ENCODE measurements at regions not wholly inside any gene's neighbourhood (a gene's known extent, or its start where the extent isn't known, plus 50 kb on each side); places are given as distances from the start of the nearest gene placed in this dataset.

DNA sequence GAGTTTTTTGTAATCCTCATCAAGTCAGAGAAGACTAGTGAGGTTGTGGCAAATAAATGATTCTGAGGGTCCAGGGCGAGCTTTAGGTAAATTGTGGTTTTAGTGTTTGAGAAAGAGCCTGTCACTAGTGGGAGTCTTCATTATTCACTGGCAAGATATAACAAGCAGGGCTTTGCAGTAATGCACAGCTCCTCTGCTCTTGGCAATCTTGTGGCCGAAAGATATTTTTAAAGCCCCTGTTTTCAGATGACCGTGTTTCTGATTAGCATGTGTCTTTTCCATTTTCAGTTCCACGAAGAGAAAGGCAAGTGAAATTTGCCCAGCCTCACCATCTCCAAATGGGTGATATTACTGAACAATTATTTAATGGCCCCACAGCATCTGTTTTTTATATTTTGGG, 154.0 kb upstream of the BCL6 start:
- DNase-seq (ENCODE audit: low read depth in 1 of 2, low spot score in 1 of 2), result no peak

DNA sequence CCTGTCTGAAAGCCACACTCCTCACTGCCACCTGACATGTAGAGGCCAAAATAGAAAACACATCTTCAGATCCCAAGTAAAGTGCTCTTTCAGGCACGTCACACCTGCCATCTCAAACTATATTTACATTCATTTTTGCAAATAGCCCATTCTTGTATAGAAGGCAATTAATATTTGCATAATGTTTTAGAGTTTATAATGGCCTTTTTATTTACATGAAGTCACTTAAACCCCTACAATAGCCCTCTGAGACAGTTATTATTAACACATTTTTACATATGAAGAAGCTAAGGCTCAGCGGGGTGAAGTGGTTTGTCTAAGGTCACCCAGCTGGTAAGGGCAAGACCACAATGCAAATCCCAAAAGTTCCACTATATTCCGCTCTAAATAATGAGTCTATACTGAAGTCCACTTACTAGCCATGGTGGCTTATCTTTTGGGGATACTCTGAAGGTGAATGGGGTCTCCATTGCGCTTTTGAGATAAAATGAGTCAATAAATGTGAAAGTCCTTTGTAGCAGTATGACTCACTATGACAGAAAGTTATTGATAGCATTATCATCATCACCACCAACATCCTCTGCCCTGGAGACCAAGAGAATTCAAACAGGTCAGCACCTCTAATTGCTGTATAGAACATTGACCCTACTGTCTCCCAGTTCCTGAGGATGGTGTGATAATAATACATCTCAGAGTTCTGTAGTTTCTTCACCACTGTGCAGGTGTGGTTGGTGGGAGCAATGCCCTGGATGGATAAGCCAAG, 155.9 kb upstream of the BCL6 start:
- DNase-seq (ENCODE audit: low read depth in 1 of 2, low spot score in 1 of 2), result no peak

DNA sequence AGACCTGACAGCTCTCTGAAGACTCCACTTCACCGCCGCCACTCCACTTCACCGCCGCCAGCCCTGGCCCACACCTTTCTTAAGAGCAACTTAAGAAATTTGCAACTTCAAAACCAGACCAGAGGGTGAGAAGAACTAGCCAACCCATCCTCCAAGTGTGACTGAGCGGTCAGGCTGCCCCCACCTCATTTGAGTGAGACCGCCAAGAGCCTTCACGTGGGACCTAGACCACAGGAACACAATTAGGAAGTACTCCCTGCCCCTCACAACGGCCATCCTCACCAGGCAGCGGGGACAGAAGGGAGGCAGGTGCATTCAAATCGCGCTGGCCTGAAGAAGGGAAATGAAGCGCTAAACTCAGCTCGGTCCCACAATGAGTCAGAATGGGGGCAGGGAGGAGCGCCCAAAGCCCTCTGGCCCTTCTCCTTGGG, 156.8 kb upstream of the BCL6 start:
- no peak for DNase-seq (ENCODE audit: low read depth in 1 of 2, low spot score in 1 of 2)

DNA sequence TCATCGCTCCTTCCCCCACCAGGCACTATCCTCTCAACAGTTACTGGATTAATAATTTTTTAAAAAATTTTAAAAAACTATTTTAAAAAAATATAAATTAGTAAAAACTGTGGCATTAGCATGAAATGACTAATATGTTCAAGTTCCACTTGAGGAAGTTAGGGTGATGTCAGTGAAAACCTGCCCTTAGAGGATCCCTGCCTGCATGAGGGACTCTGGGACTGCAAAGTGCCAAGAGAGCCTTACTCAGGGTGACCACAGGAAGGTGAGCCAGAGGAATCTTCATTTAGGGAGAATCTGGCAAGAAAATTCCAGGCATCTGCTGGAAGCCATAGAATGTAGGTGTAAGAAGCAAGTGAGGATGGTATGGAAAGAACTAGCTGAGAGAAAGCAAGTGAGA, 157.7 kb upstream of the BCL6 start:
- DNase-seq (ENCODE audit: low read depth in 1 of 2, low spot score in 1 of 2), result no peak

DNA sequence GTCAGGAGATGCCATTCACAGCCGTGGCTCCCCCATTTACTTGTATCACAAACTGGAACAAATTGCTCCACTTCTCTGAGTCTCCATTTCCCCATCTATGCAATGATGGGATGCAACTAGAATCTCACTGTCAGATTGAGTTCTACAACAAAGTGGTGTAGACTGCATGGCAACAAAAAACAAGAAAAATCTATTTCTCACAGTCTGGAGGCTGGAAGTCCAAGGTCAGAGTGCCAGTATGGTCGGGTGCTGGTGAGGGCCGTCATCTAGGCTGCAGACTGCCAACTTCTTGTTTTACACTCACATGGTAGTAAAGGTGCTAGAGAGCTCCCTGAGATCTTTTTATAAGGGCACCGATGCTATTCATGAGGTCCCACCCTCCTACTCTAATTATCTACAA, 158.4 kb upstream of the BCL6 start:
- no peak for DNase-seq (ENCODE audit: low read depth in 1 of 2, low spot score in 1 of 2)

DNA sequence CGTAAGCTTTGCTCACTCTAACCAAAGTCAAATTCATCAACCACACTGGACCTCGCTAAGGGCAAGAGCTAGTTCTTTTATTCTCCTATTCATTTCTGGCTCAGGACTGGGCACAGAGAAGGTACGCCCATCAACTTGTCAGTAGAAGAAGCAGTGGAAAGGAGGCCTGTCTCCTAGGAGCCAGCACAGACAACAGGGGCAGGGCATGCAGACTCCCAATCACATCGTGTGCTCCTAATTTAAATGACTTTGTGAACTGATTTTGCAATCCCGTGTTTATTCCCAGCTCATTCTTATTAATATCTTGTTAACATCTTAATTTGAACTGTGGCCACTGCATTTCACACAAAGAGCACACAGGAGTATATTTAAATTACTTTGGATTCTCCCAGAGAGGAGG, 161.1 kb upstream of the BCL6 start:
- DNase-seq (ENCODE audit: low read depth in 1 of 2, low spot score in 1 of 2), result no peak

DNA sequence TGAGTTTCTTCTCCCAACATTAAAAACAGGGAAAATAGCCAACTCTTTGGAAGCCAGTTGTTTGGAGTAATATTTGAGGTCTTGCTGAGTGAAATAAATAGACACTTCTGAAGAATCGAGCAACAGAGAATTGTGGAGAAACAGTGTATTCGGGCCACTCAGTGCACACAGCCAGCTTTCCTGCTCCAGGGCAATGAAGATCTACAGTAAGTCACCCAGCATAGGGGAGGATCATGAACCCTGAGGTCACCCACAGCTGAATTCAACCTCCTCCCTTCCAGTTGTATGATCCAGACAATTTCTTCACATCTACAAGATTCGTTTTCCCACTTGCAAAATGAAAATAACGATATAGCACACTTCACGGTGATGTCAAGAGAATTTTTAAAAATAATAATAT, 161.7 kb upstream of the BCL6 start:
- DNase-seq (ENCODE audit: low read depth in 1 of 2, low spot score in 1 of 2), result no peak

DNA sequence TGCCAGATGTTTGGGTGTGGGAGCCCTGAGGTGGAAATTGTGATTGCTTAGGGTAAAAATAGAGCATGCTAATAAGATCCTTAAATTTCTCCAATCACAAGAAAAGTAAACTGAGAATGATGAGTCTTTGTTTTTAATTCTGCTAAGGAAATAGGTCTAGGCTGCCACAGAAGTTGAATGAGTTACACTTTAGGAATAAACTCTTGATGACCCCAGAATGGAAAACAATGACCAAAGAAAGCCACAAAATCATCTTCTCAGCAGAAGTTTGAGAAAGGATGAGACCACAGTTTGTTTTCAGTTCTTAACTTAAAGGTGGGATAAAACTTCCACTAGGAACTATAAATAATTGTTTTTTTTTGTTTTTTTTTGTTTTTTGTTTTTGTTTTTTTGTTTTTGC, 164.6 kb upstream of the BCL6 start:
- no peak for DNase-seq (ENCODE audit: low read depth in 1 of 2, low spot score in 1 of 2)

DNA sequence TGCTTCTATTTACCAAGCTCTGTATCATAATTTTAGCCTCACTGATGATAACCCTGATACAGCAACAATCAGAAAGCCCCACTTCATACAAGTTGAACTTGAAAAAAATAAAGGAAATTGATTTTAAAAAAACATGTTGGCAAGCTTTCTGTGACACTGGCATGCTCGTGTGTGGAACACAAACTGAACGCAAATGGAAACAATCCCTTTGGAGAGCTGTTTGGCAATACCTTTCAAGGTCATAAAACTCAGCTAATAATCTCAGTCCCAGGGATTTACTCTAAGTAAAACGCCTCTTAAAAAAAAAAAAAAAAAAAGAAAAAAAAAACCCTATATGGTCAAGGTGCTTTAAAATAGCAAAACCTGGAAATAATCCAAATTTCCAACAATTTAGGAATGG, 166.7 kb upstream of the BCL6 start:
- DNase-seq (ENCODE audit: low read depth in 1 of 2, low spot score in 1 of 2), result no peak

DNA sequence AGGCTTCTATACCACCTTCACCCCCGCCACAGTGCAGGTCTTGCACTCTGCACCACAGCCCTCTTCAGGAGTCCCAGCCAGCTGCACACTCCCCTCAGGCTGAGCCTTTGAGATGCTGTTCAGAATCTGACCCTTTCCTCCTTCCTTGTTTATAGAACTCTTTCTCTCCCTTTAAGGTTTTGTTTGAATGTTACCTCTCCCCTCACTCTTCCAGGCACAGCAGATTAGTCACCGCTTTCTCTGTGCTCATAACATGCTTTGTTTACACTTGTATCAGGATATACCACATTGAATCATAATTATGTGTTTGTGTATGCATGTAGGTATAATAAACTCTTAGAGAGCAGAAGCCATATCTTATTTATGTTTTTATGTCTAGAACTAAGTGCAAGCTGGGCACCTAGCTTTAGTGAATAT, 168.4 kb upstream of the BCL6 start:
- DNase-seq (ENCODE audit: low read depth in 1 of 2, low spot score in 1 of 2), result no peak

DNA sequence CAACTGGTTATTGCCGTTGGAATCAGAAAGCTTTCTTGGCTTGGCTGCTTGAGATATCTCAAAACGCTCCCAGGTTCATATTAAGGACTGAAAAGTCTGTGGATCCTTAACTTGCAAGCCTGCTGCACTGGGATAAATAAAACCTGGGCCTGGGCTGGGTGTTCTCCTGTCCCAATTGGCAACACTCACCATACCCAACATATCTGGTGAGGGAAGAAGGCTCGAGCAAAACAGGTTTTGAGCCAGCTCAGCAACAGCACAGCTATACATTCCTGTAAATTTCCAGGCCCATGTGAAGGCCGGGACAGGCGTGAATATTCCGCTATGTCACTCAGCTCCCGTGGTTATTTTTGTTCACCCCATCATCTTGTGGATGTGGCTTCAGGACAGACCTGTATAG, 169.0 kb upstream of the BCL6 start:
- no peak for DNase-seq (ENCODE audit: low read depth in 1 of 2, low spot score in 1 of 2)

DNA sequence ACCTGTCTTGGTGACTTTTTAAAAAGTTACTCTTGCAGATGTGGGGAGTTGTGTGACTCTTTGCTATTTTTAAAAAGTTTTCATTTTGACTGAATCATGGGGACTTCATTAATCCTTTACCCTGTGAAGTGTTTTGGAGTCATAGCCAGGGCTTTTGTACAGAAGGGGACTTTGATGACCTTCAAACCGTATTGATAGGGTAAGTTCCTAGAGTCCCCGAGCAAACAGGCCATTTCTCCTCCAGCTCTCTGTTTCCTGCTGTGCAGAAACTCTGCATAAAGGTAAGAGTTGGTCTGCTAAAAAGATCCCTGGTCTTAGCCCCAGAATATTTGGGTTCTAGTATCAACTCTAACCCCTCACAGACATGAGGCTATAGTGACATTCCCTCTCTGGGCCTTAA, 170.8 kb upstream of the BCL6 start:
- DNase-seq (ENCODE audit: low read depth in 1 of 2, low spot score in 1 of 2), result no peak

DNA sequence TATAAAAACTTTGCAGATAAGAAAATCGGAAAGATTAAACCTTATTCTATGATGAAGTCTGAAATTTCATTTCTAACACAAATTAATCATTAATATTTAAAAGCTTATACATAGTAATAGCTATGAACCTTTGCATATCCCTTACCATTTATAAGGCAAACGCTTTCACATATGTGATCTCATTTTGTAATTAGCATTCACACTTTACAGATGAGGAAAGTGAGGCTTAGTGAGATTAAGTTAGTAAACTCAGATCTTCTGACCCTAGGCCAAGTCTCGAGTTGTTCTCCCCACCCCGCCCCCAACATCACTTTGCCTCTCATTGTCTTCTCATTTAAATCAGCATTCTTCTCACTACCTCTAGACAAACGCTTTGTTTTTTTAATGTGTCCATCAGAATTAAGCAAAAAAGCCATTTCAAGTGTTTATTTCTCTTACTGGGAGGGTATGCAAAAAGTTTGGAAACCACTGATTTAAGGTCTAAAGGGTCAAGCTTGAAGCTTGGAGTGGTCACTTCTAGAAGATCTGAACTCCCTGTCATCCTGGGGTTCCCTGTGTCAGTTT, 172.9 kb upstream of the BCL6 start:
- no peak for DNase-seq (ENCODE audit: low read depth in 1 of 2, low spot score in 1 of 2)

DNA sequence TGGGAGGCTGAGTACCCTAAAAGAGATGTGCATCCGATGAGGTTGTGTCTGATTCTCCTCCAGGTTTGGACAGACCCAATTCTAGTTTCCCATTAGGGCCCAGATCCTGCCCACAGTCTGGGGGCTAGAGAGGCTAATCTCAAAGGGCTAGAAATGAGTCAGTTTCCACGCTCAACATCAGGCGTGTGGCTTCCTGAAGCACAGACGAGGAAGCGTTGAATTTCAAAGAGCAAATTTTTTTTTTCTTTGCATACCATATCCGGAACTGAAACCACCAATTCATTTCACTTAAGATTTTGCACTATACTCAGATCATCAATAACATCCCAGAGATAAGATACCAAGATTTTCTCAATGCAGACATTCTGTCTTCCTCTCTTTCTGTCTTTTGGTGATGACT, 173.8 kb upstream of the BCL6 start:
- peak in 1 of 2 donors; percentile 36 for DNase-seq (ENCODE audit: low read depth in 1 of 2, low spot score in 1 of 2)

DNA sequence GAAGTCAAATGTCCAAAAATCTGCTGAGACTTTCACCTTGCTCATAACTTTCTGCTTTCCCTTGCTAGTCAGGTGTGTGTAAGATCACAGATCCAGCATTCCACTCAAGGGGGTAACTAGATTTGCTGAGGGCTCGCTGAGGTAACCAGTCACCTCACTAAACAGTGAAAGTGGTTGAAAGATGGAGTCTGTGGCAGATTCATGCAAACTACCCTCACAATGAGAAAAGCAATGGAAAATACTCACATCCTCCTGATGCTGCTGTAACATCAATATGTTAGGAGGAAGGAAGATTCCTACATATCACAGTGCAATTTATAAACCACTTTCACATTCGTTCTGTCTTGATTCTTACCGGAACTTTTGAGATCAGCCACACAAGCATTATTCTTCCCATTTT, 174.3 kb upstream of the BCL6 start:
- DNase-seq (ENCODE audit: low read depth in 1 of 2, low spot score in 1 of 2), result no peak

DNA sequence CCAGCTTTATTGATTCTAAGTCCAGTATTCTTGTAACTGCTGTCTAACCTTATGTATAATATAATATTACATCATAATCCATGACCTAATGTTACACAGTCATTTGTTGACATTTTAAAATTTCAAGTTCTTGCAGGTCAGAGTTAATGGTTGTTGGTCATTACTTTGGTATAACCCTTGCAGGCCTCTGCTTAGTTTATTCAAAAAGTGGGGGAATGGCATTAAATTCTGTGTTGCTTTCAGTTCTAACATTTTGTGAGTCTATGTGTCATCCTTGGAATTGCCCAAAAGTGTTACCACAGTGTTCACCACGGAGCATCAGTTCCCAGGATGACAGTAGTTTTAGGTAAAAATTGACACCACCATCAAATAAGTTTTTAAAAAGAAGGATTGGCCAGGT, 174.8 kb upstream of the BCL6 start:
- DNase-seq (ENCODE audit: low read depth in 1 of 2, low spot score in 1 of 2), result no peak

DNA sequence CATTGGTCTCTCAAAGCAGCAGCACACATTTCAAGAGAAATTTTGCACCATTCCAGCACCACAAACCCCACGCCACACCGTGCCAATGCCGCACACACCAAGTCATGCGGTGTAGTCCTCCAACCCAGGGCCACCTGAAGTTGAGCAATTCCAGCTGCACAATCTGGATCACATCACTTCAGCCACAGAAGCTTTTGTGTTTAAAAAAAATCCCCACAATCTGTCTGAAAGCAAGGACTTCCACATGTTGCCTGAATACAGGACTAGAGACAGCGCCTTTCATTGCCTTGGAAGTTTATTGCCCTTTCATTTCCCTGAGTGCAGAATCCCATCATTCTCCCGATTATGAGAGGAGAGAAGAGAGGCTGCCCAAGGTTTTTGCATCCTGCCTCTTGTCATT, 175.6 kb upstream of the BCL6 start:
- no peak for DNase-seq (ENCODE audit: low read depth in 1 of 2, low spot score in 1 of 2)

DNA sequence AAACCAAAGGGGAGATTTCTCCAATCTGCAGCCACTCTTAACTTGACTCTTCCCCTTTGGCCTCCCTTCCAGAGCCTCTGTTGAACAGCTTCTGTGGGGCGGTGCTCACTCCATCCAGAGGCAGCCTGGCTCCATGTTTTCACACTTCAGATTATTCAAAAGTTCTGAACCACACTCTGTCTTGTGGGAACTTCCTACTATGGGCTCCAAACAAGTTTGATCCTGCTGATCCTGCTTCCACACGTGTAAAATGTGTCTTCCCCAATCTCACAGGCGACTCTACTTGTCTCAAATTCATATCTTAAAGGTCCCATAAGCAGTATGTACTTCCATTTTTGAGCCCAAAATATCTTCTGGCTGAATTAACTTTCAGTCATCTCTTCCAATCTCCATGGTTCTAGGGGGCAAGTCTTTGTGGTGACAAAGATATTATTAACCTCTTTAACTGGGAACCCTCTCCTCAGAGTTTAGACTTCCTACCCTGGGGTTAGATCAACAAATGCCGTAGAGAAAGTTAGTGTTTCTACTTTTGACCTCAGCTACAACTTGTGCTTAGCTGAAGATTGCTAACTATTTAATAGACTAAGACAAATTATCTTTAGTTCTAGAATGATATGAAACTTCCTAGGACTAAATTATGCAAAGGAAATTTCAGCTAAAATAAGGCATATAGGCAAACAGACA, 176.3 kb upstream of the BCL6 start:
- no peak for DNase-seq (ENCODE audit: low read depth in 1 of 2, low spot score in 1 of 2)

DNA sequence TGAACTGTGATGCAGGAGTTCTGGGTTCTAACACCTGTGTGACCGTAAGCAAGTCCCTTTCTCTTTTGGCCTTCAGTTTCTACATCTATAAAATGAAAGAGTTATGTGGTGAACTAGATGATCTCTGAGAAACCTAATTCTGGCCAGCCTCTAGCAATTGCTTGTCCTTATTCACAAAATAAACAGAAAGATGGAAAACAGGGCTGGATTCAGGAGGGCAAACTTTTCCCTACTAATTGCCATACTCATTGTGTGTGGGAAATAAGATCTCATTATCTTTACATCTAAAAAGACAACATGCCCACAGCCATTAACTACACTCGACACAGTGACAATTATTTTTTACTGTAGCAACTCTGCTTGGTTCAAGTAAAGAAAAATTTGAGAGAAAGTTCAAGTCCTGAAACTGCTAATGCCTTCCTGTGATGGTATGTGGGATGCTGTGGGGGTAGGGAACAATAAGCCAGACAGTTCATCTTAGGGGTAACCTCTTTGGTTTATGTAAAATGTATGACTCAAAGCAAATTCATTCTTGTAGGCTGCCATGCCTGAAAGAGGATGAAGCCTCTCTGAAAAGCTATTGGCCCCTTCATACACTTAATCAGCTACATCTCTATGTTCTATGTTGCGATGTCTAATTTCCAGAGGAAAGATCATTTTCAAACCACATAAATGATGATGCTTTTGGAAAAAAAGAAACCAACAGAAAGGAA, 177.6 kb upstream of the BCL6 start:
- no peak for DNase-seq (ENCODE audit: low read depth in 1 of 2, low spot score in 1 of 2)

DNA sequence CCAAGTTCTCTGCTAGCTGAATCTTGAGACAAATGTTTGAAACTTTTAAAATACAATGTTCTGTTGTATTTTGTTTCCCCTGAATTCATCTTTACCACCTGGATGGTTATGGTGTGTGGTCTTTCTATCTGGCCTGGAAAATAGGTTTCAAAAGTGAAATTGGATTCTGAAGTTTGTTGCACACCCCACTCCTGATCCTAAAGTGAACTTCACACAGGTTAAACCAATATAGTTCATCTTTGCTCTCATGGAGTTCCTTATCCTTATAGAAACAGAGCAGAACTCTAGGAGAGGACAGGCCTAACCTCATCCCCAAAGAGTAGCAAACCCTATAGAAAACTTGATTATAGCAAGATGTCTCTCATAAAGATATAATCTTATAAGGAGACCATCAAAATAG, 179.4 kb upstream of the BCL6 start:
- DNase-seq (ENCODE audit: low read depth in 1 of 2, low spot score in 1 of 2), result no peak

DNA sequence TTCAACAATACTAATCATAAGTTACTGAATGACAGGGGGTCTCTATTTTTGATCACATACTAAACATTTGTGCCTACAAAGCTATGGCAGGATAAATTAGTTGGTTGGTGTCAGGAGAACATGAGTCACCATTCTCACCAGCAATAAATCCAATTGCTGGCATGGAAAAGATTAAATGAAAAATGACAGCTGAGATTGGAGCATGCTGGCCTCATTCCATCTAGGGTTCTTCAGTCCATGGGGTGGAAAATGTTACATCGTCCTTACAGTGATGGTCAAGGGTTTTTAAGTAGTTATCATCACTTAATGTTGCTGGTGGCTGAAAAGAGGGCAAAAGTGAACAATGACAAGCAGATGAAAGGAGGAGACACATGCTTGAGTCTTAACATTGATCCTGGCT, 180.1 kb upstream of the BCL6 start:
- no peak for DNase-seq (ENCODE audit: low read depth in 1 of 2, low spot score in 1 of 2)

DNA sequence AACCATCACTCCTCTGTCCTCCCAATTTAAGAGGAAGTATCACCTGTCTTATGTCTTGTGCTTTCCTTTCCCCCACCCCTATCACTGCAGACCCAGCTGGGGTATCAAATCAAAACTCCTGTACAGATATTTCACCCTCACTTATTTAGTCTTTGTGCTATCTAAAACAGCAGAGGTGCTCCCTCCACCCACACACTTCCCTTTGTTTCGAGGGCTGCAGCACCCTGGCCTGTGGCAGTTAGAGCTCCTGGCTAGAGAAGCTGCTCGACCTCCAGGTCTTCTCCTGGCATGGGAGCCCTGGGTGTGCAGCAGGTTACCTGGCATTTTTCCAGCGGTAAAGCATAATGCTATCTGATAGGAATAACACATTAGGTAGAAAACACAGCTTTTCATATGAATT, 181.4 kb upstream of the BCL6 start:
- no peak for DNase-seq (ENCODE audit: low read depth in 1 of 2, low spot score in 1 of 2)
